AG20443 (cell line): ENCODE measurements at regions not wholly inside any gene's neighbourhood (a gene's known extent, or its start where the extent isn't known, plus 50 kb on each side); places are given as distances from the start of the nearest gene placed in this dataset.

ENCODE experiments used
- DNase-seq: peaks from one replicate; pipeline ENCODE4 v3.0.0; 2012; ENCODE audit warnings: low spot score, mixed read lengths

- DNase-seq, result no peak
Measured at GRCh38 chr2:53260568-53260967, 507.0 kb upstream of the CHAC2 start.

- DNase-seq, result no peak
Measured at GRCh38 chr2:53259395-53260009, 508.1 kb upstream of the CHAC2 start.

GRCh38 chr2:53257287-53257686, 510.3 kb upstream of the CHAC2 start:
- DNase-seq, result no peak

- DNase-seq, result no peak
Measured at GRCh38 chr2:53253244-53253643, 514.4 kb upstream of the CHAC2 start.

GRCh38 chr2:53252115-53252514, 515.5 kb upstream of the CHAC2 start:
- no peak for DNase-seq

GRCh38 chr2:53247956-53248735, 519.5 kb upstream of the CHAC2 start:
- DNase-seq, result no peak

- no peak for DNase-seq
Measured at GRCh38 chr2:53243430-53243829, 524.2 kb upstream of the CHAC2 start.

GRCh38 chr2:53242090-53242489, 525.5 kb upstream of the CHAC2 start:
- no peak for DNase-seq

GRCh38 chr2:53235836-53236582, 531.6 kb upstream of the CHAC2 start:
- DNase-seq, result no peak

GRCh38 chr2:53234548-53234903, 533.1 kb upstream of the CHAC2 start:
- DNase-seq, result no peak

GRCh38 chr2:53233759-53234547, 533.7 kb upstream of the CHAC2 start:
- no peak for DNase-seq

GRCh38 chr2:53231908-53232307, 535.7 kb upstream of the CHAC2 start:
- DNase-seq, result no peak

GRCh38 chr2:53230691-53231090, 536.9 kb upstream of the CHAC2 start:
- no peak for DNase-seq

- no peak for DNase-seq
Measured at GRCh38 chr2:53227535-53227934, 540.1 kb upstream of the CHAC2 start.

- no peak for DNase-seq
Measured at GRCh38 chr2:53220969-53221368, 546.6 kb upstream of the CHAC2 start.

- no peak for DNase-seq
Measured at GRCh38 chr2:53217250-53217649, 550.4 kb upstream of the CHAC2 start.

GRCh38 chr2:53216805-53217204, 550.8 kb upstream of the CHAC2 start:
- no peak for DNase-seq

- no peak for DNase-seq
Measured at GRCh38 chr2:53212576-53212975, 555.0 kb upstream of the CHAC2 start.

GRCh38 chr2:53211201-53211774, 556.3 kb upstream of the CHAC2 start:
- DNase-seq, result no peak

GRCh38 chr2:53210538-53210937, 557.1 kb upstream of the CHAC2 start:
- no peak for DNase-seq

GRCh38 chr2:53209679-53210458, 557.7 kb upstream of the CHAC2 start:
- no peak for DNase-seq
